Gastrocnemius medialis (tissue), 4 donors: ENCODE measurements at regions not wholly inside any gene's neighbourhood (a gene's known extent, or its start where the extent isn't known, plus 50 kb on each side); places are given as distances from the start of the nearest gene placed in this dataset.

Experiments
- ATAC-seq, 2 donors: fragments of 150-250 bp; one replicate each; pipeline ENCODE4 v1.9.1; 2016
- DNase-seq, 2 donors: peaks; one replicate each; pipeline ENCODE4 v3.0.0-alpha.2; 2019
- H3K27ac ChIP-seq, 4 donors: fragments of 200-600 bp; sonication (generic); 1 replicate in 1 of 4; 2 replicates in 3 of 4; pipeline ENCODE4 v1.5.1; 2016 to 2018; ENCODE audit warnings: mild to moderate bottlenecking in 2 of 4, moderate library complexity in 1 of 4
- H3K27me3 ChIP-seq, 3 donors: fragments of 200-600 bp; sonication (generic) in 2 of 3; 1 replicate in 1 of 3; 2 replicates in 2 of 3; pipeline versions ENCODE4 v1.5.1 to v1.6.0; 2016 to 2019; ENCODE audit warnings: mild to moderate bottlenecking in 1 of 3, moderate library complexity in 1 of 3
- H3K36me3 ChIP-seq, 2 donors: fragments of 200-600 bp; sonication (generic) in 1 of 2; one replicate each; pipeline ENCODE4 v1.5.1; 2017 to 2018
- H3K4me1 ChIP-seq, 2 donors: fragments of 200-600 bp; sonication (generic) in 1 of 2; one replicate each; pipeline ENCODE4 v1.5.1; 2016 to 2017; ENCODE audit warnings: mild to moderate bottlenecking in 2 of 2
- H3K4me3 ChIP-seq, 4 donors: fragments of 200-600 bp; sonication (generic) in 3 of 4; 1 replicate in 1 of 4; 2 replicates in 3 of 4; pipeline ENCODE4 v1.5.1; 2016 to 2019; ENCODE audit warnings: mild to moderate bottlenecking in 2 of 4
- H3K9me3 ChIP-seq, 3 donors: fragments of 200-600 bp; sonication (generic) in 2 of 3; 1 replicate in 1 of 3; 2 replicates in 2 of 3; pipeline ENCODE4 v1.5.1; 2016 to 2019
- POLR2A ChIP-seq, 2 donors: fragments of 450-650 bp; IDR thresholded peaks; one replicate each; pipeline ENCODE4 v1.6.1; 2017; ENCODE audit warnings: antibody characterized with exemption in 2 of 2, mild to moderate bottlenecking in 2 of 2, moderate library complexity in 2 of 2
- in situ Hi-C, 4 donors: fragments of 200-750 bp; cut with MboI; loops; one replicate each; pipeline versions ENCODE4 v1.15.0 to v1.8.0; 2017; ENCODE audit warnings: low sequenced_read_pairs in 4 of 4
- intact Hi-C: fragments of 100-400 bp; cut with DNase I; formaldehyde crosslinking; loops from one replicate; pipeline ENCODE4 v1.15.1; 2023; ENCODE audit warnings: low total_unique reads
- TF ChIP-seq, protein P1 (sequence below), 5 experiments: fragments of 450-650 bp in 3 of 5; fragments of 200-600 bp in 2 of 5; sonication (generic) in 2 of 5; IDR thresholded peaks in 4 of 5; conservative IDR thresholded peaks in 1 of 5; 1 replicate in 4 of 5; 2 replicates in 1 of 5; pipeline ENCODE4 v1.5.1; 2016 to 2019; ENCODE audit warnings: antibody characterized with exemption in 5 of 5, mild to moderate bottlenecking in 3 of 5, moderate library complexity in 3 of 5

DNA sequence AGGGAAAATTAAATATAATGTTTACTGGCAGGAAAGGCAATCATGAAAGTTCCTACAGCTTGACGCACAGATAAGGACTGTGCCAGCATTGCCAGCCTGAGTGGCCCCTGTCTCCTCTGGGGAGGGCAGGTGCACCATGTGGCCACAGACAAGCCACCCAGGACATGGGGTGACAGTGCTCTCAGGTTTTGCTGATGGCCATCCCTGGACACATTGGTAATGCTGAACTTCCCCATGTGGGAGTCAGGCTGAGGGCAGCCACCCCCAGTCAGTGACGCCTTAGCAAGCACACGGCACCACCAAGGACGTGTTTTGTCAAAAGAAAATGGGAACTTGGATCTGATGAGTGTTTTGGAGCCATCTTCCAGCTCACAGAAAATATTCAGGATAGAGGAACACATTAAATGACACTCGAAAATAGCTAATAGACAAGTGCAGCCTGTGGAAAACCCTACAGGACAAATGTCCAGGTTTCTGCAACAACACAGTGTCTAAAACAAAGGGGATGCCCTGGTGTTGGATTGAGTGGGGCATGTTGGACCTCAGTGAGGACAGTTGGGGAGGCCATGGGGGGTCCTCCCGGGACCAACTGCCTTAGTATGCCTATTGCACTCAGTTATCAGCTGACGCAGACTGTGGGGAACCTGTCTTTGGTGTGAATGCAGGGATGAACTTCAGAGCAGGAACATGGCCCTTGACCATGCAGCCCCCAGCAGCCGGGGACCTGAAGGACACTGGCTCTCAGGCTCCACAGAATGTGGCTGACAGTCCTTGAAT is 1450.5 kb downstream of the BRD1 start:
- Histone ChIP-seq H3K27me3 (peaks cover 0 to 3% (median 3%) of the 10 kb centered on the region in 3 donors), H3K4me1 (no peaks in the 10 kb centered on the region), H3K36me3 (no peaks in the 10 kb centered on the region), H3K4me3 (no peak overlapping the region), H3K9me3 (no peaks in the 10 kb centered on the region), H3K27ac (no peak overlapping the region)
- intact Hi-C loops (no loop called here), in situ Hi-C loops (no loop called here)
- ATAC-seq (no peak), DNase-seq (no peak)
- TF ChIP-seq, protein P1, sequence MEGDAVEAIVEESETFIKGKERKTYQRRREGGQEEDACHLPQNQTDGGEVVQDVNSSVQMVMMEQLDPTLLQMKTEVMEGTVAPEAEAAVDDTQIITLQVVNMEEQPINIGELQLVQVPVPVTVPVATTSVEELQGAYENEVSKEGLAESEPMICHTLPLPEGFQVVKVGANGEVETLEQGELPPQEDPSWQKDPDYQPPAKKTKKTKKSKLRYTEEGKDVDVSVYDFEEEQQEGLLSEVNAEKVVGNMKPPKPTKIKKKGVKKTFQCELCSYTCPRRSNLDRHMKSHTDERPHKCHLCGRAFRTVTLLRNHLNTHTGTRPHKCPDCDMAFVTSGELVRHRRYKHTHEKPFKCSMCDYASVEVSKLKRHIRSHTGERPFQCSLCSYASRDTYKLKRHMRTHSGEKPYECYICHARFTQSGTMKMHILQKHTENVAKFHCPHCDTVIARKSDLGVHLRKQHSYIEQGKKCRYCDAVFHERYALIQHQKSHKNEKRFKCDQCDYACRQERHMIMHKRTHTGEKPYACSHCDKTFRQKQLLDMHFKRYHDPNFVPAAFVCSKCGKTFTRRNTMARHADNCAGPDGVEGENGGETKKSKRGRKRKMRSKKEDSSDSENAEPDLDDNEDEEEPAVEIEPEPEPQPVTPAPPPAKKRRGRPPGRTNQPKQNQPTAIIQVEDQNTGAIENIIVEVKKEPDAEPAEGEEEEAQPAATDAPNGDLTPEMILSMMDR (IDR thresholded peaks at IDR 0.05 in 4 of 5, conservative IDR thresholded peaks at IDR 0.05 in 1 of 5) = no peak
- TF ChIP-seq POLR2A (IDR thresholded peaks at IDR 0.05) = no peak

DNA sequence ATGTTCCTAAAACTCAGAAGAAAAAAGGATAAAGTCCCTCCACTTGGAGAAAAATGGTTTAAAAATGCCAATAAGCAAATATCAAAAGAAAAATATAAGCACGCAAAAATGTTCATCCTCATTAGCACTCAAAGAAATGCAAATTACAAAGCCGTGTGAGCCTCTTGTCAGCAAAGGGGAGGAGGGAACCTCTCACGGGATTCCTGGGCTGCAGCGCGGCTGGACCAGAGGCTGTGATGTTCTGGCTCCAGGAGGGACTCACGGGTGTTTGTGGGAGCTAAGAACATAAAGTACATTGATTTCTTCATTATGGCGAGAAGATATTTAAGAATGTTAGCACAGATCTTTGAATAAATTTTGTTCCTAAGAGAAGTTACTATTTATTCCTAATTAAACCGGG is 1451.2 kb downstream of the BRD1 start:
- ATAC-seq = no peak
- no peaks in the 10 kb centered on the region for H3K36me3 ChIP-seq
- H3K4me1 ChIP-seq = no peaks in the 10 kb centered on the region
- no peak for TF ChIP-seq POLR2A (IDR thresholded peaks at IDR 0.05)
- TF ChIP-seq, protein P1 (IDR thresholded peaks at IDR 0.05 in 4 of 5, conservative IDR thresholded peaks at IDR 0.05 in 1 of 5) = no peak
- no peaks in the 10 kb centered on the region for H3K9me3 ChIP-seq
- no peak for DNase-seq
- H3K27me3 ChIP-seq = peaks cover 0 to 3% (median 3%) of the 10 kb centered on the region in 3 donors
- H3K27ac ChIP-seq = no peak overlapping the region
- in situ Hi-C loops = no loop called here
- intact Hi-C loops = no loop called here
- H3K4me3 ChIP-seq = no peak overlapping the region

DNA sequence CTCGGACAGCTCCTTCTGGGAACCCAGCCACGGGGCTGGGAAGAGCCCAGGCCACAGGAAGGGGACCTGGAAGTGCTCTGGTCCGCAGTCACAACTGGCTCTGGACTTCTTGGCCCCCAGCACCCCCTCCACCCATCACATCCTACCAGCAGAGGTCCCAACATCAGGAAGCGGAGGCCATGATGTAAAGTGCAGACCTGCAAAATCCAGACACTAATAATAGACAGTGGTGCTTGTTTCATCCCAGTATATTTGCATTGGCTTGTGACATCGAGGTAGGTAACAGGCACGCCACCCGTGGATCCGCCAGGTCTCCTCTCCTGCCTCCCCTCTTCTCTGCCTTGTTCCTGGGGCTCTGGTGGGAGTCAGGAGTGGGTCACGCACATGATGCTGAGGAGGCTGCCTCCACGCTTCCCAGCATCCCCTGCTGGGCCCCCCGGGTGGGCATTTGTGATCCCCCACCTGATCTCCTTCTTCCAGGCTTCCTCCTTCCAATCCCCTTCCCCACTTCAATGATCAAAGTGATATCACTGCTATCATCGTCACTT is 1454.0 kb downstream of the BRD1 start:
- H3K27me3 ChIP-seq = peaks cover 0 to 6% (median 3%) of the 10 kb centered on the region in 3 donors
- ATAC-seq (no peak), DNase-seq (no peak)
- H3K4me3 ChIP-seq = no peak overlapping the region
- in situ Hi-C loops = no loop called here
- H3K36me3 ChIP-seq = no peaks in the 10 kb centered on the region
- H3K4me1 ChIP-seq = no peaks in the 10 kb centered on the region
- TF ChIP-seq POLR2A (IDR thresholded peaks at IDR 0.05) = no peak
- TF ChIP-seq, protein P1 (IDR thresholded peaks at IDR 0.05 in 4 of 5, conservative IDR thresholded peaks at IDR 0.05 in 1 of 5) = no peak
- H3K27ac ChIP-seq = no peak overlapping the region
- H3K9me3 ChIP-seq = no peaks in the 10 kb centered on the region
- intact Hi-C loops = no loop called here

DNA sequence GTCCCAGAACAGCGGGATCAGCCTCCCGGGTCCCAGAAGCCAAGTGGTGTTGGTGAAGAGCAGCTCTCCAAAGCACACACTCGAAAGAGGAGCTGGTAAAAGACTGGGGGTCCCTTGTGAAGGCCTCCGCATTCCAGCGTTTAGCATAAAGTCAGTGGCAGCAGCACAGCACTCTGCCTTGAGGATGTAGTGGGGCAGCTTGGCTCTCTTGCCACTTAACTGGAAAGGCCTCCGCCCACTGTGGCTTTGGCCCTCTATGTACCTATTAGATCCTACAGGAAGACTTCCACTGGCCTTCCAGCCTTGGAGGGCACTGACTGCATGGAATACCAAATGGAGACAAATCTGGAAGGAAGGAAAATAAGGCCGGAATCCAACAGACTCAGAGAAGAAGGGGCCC is 1455.3 kb downstream of the BRD1 start:
- ATAC-seq (no peak), DNase-seq (no peak)
- Histone ChIP-seq H3K36me3 (no peaks in the 10 kb centered on the region), H3K27ac (no peak overlapping the region), H3K4me3 (no peak overlapping the region), H3K9me3 (no peaks in the 10 kb centered on the region), H3K27me3 (peaks cover 0 to 6% (median 3%) of the 10 kb centered on the region in 3 donors), H3K4me1 (no peaks in the 10 kb centered on the region)
- TF ChIP-seq POLR2A (IDR thresholded peaks at IDR 0.05) = no peak
- TF ChIP-seq, protein P1 (IDR thresholded peaks at IDR 0.05 in 4 of 5, conservative IDR thresholded peaks at IDR 0.05 in 1 of 5) = no peak
- in situ Hi-C loops (no loop called here), intact Hi-C loops (no loop called here)
